Gastroesophageal sphincter (tissue), 4 donors: ENCODE measurements at regions not wholly inside any gene's neighbourhood (a gene's known extent, or its start where the extent isn't known, plus 50 kb on each side); places are given as distances from the start of the nearest gene placed in this dataset.

ENCODE experiments used
- ATAC-seq: fragments of 150-250 bp; one replicate; pipeline ENCODE4 v1.9.1; 2016; ENCODE audit warnings: mild to moderate bottlenecking, moderate library complexity
- H3K27ac ChIP-seq, 4 donors: fragments of 200-600 bp; sonication (generic) in 3 of 4; 1 replicate in 3 of 4; 2 replicates in 1 of 4; pipeline ENCODE4 v1.5.1; 2016 to 2019
- H3K27me3 ChIP-seq: fragments of 200-600 bp; sonication (generic); one replicate; pipeline ENCODE4 v1.5.1; 2019
- H3K36me3 ChIP-seq, 2 donors: fragments of 200-600 bp; sonication (generic); one replicate each; pipeline ENCODE4 v1.5.1; 2019; ENCODE audit warnings: control low read depth in 1 of 2
- H3K4me1 ChIP-seq, 3 donors: fragments of 200-600 bp; sonication (generic); 1 replicate in 2 of 3; 2 replicates in 1 of 3; pipeline ENCODE4 v1.5.1; 2016 to 2019; ENCODE audit warnings: control low read depth in 2 of 3
- H3K4me3 ChIP-seq, 2 donors: fragments of 200-600 bp; sonication (generic); one replicate each; pipeline ENCODE4 v1.5.1; 2019; ENCODE audit warnings: mild to moderate bottlenecking in 1 of 2, moderate library complexity in 1 of 2
- H3K9me3 ChIP-seq, 3 donors: fragments of 200-600 bp; sonication (generic); one replicate each; pipeline ENCODE4 v1.5.1; 2017 to 2019; ENCODE audit warnings: control low read depth in 2 of 3
- CTCF ChIP-seq, 4 experiments: fragments of 200-600 bp in 2 of 4; fragments of 450-650 bp in 2 of 4; sonication (generic) in 1 of 4; IDR thresholded peaks; one replicate each; pipeline ENCODE4 v1.5.1; 2017 to 2019; ENCODE audit warnings: antibody characterized with exemption in 4 of 4, mild to moderate bottlenecking in 2 of 4, moderate library complexity in 2 of 4
- EP300 ChIP-seq: sonication (generic); formaldehyde crosslinking; IDR thresholded peaks from one replicate; pipeline ENCODE4 v1.6.1; 2017; ENCODE audit warnings: antibody characterized with exemption, mild to moderate bottlenecking
- POLR2A ChIP-seq, 2 donors: fragments of 450-650 bp; IDR thresholded peaks; one replicate each; pipeline ENCODE4 v1.6.1; 2017; ENCODE audit warnings: antibody characterized with exemption in 2 of 2, mild to moderate bottlenecking in 2 of 2, moderate library complexity in 1 of 2
- POLR2AphosphoS5 ChIP-seq: sonication (generic); formaldehyde crosslinking; IDR thresholded peaks from one replicate; pipeline ENCODE4 v1.6.1; 2017; ENCODE audit warnings: antibody characterized with exemption
- WGBS, 2 donors: methylation state at CpG; one replicate each; pipeline ENCODE4 v1.1.5; 2018; ENCODE audit warnings: low coverage in 1 of 2; 5-methylcytosine and 5-hydroxymethylcytosine counted together

GRCh38 chr16:64217789-64218535 is 903.9 kb downstream of the CDH11 start:
- no peak overlapping the region for H3K27ac ChIP-seq
- H3K27me3 ChIP-seq, result no peaks in the 10 kb centered on the region
- no peaks in the 10 kb centered on the region for H3K36me3 ChIP-seq
- TF ChIP-seq POLR2AphosphoS5 (no peak), CTCF (IDR thresholded peaks at IDR 0.05) (no peak), EP300 (no peak), POLR2A (IDR thresholded peaks at IDR 0.05) (no peak)
- 41 to 53% methylated on average over 2 to 3 of the region's 4 CpGs for WGBS, 2 donors
- H3K9me3 ChIP-seq, result no peaks in the 10 kb centered on the region
- no peak for ATAC-seq
- H3K4me1 ChIP-seq, result no peaks in the 10 kb centered on the region
- no peak overlapping the region for H3K4me3 ChIP-seq

DNA sequence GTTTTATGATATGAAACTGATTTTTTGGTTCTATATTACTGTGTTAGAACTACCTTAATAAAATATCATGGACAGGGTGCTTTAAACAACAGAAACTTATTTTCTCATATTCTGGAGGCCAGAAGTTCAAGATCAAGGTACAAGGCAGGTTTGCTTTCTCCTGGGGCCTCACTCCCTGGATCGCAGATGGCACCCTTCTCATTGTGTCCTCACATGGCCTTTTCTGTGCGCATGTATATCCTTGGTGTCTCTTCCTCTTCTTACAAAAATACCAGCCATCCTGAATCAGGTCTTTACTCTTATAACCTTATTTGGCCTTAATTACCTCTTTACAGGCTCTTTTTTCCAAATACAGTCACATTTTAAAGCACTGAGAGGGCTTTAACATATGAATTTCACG is 906.1 kb downstream of the CDH11 start:
- TF ChIP-seq CTCF (IDR thresholded peaks at IDR 0.05) (no peak), EP300 (no peak), POLR2A (IDR thresholded peaks at IDR 0.05) (no peak), POLR2AphosphoS5 (no peak)
- no peaks in the 10 kb centered on the region for H3K4me1 ChIP-seq
- H3K4me3 ChIP-seq, result no peak overlapping the region
- H3K9me3 ChIP-seq, result no peaks in the 10 kb centered on the region
- no peaks in the 10 kb centered on the region for H3K36me3 ChIP-seq
- no peaks in the 10 kb centered on the region for H3K27me3 ChIP-seq
- no peak for ATAC-seq
- WGBS, 2 donors, result 92 to 100% methylated on average over 2 to 3 of the region's 3 CpGs
- H3K27ac ChIP-seq, result no peak overlapping the region

DNA sequence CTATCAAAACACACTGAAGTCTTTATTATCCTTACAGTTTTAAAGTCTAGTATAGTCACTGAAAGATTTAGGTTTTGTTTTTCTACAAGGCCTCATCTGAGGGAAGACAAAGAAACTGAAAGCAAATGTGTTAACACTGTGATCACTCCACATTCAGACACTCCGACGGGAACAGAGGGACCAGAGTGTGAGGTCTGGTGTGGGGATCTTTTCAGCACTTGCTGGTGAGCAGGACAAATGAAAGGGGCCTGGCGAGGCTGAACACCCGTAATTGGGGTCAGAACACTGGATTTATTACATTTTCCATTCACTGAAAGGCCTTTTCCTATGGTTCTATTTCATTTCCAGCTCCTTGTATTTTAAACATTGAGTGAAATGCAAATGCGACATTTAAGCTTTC is 910.5 kb downstream of the CDH11 start:
- TF ChIP-seq POLR2AphosphoS5 (no peak), POLR2A (IDR thresholded peaks at IDR 0.05) (no peak), CTCF (IDR thresholded peaks at IDR 0.05) (no peak), EP300 (no peak)
- WGBS, 2 donors, result 74 to 78% methylated on average over 4 to 5 of the region's 5 CpGs
- H3K4me1 ChIP-seq, result no peaks in the 10 kb centered on the region
- no peak overlapping the region for H3K4me3 ChIP-seq
- no peaks in the 10 kb centered on the region for H3K36me3 ChIP-seq
- no peaks in the 10 kb centered on the region for H3K9me3 ChIP-seq
- H3K27me3 ChIP-seq, result no peaks in the 10 kb centered on the region
- no peak for ATAC-seq
- no peak overlapping the region for H3K27ac ChIP-seq

- ATAC-seq, result no peak
- TF ChIP-seq CTCF (IDR thresholded peaks at IDR 0.05) (no peak), POLR2AphosphoS5 (no peak), EP300 (no peak), POLR2A (IDR thresholded peaks at IDR 0.05) (no peak)
- 43 to 47% methylated on average over 2 of the region's 2 CpGs for WGBS, 2 donors
- Histone ChIP-seq H3K9me3 (no peaks in the 10 kb centered on the region), H3K27me3 (no peaks in the 10 kb centered on the region), H3K4me3 (no peak overlapping the region), H3K36me3 (no peaks in the 10 kb centered on the region), H3K27ac (no peak overlapping the region), H3K4me1 (no peaks in the 10 kb centered on the region)
These were observed 915.0 kb downstream of the CDH11 start for GRCh38 chr16:64206862-64207261.

DNA sequence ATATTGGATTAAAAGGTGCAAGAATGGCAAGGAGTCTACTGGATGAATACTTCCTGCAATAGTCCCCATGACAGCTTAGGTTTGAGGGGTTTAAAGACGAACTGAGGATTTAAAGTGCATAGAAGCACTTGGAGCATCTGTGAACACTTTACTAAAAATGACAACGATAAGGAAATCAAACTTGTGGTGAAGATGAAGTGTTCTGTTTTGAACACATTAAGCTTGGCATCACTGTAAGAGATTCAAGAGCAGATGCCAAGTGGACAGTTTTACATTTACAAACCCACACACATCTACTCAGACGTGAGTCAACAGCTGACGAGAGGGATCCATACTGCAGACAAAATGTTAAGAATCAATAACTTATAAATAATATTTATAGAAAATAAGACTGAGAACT is 918.7 kb downstream of the CDH11 start:
- ATAC-seq, result no peak
- Histone ChIP-seq H3K4me3 (no peak overlapping the region), H3K4me1 (no peaks in the 10 kb centered on the region), H3K36me3 (no peaks in the 10 kb centered on the region), H3K27ac (no peak overlapping the region), H3K27me3 (no peaks in the 10 kb centered on the region), H3K9me3 (no peaks in the 10 kb centered on the region)
- TF ChIP-seq EP300 (no peak), POLR2AphosphoS5 (no peak)
- WGBS, 2 donors, result 83 to 84% methylated on average over 2 to 4 of the region's 4 CpGs
